ENCODE measurements at regions not wholly inside any gene's neighbourhood (a gene's known extent, or its start where the extent isn't known, plus 50 kb on each side); places are given as distances from the start of the nearest gene placed in this dataset.

- TF ChIP-seq CTCF (conservative IDR thresholded peaks at IDR 0.05 in 1 of 2, IDR thresholded peaks at IDR 0.05 in 1 of 2; ENCODE audit: low read depth in 1 of 2, low read length in 2 of 2): no peak
- TF ChIP-seq EZH2 (IDR thresholded peaks at IDR 0.05; ENCODE audit: low read length, missing control alignments): no peak
- no peaks in the 10 kb centered on the region for H3K36me3 ChIP-seq (ENCODE audit: control insufficient read depth, insufficient read depth, low read length)
- peaks cover 3% of the 10 kb centered on the region for H3K27me3 ChIP-seq (ENCODE audit: control insufficient read depth, insufficient read depth, low read length)
- H3K9ac ChIP-seq (ENCODE audit: insufficient read depth, low read length): no peak overlapping the region
- no peak overlapping the region for H2AFZ ChIP-seq (ENCODE audit: low read length)
- H4K20me1 ChIP-seq (ENCODE audit: control insufficient read depth, extremely low read depth, insufficient read depth, low read length): no peaks in the 10 kb centered on the region
- no peaks in the 10 kb centered on the region for H3K9me3 ChIP-seq (ENCODE audit: control insufficient read depth, insufficient read depth, low read depth, low read length)
- no peak overlapping the region for H3K4me3 ChIP-seq (replicated peaks in 1 of 4; ENCODE audit: control extremely low read depth in 1 of 4, insufficient read depth in 1 of 4, low read depth in 3 of 4, low read length in 4 of 4)
- no peak overlapping the region for H3K4me2 ChIP-seq (ENCODE audit: extremely low read depth, insufficient read depth, low read length)
- H3K4me1 ChIP-seq (ENCODE audit: control insufficient read depth, extremely low read depth, insufficient read depth, low read length): no peaks in the 10 kb centered on the region
- H3K79me2 ChIP-seq (ENCODE audit: control insufficient read depth, insufficient read depth, low read length): no peaks in the 10 kb centered on the region
- H3K27ac ChIP-seq (ENCODE audit: insufficient read depth, low read length): no peak overlapping the region
- no peak for DNase-seq (ENCODE audit: low read depth in 2 of 2)
Measured at GRCh38 chr10:118903251-118903650, 126.3 kb upstream of the NANOS1 start.

- H4K20me1 ChIP-seq (ENCODE audit: control insufficient read depth, extremely low read depth, insufficient read depth, low read length): no peaks in the 10 kb centered on the region
- H3K27ac ChIP-seq (ENCODE audit: insufficient read depth, low read length): no peak overlapping the region
- no peaks in the 10 kb centered on the region for H3K79me2 ChIP-seq (ENCODE audit: control insufficient read depth, insufficient read depth, low read length)
- no peak for DNase-seq (ENCODE audit: low read depth in 2 of 2)
- no peak overlapping the region for H3K4me2 ChIP-seq (ENCODE audit: extremely low read depth, insufficient read depth, low read length)
- H2AFZ ChIP-seq (ENCODE audit: low read length): no peak overlapping the region
- H3K4me1 ChIP-seq (ENCODE audit: control insufficient read depth, extremely low read depth, insufficient read depth, low read length): no peaks in the 10 kb centered on the region
- peaks cover 3% of the 10 kb centered on the region for H3K27me3 ChIP-seq (ENCODE audit: control insufficient read depth, insufficient read depth, low read length)
- no peaks in the 10 kb centered on the region for H3K9me3 ChIP-seq (ENCODE audit: control insufficient read depth, insufficient read depth, low read depth, low read length)
- TF ChIP-seq EZH2 (IDR thresholded peaks at IDR 0.05; ENCODE audit: low read length, missing control alignments) (no peak), CTCF (conservative IDR thresholded peaks at IDR 0.05 in 1 of 2, IDR thresholded peaks at IDR 0.05 in 1 of 2; ENCODE audit: low read depth in 1 of 2, low read length in 2 of 2) (no peak)
- no peak overlapping the region for H3K9ac ChIP-seq (ENCODE audit: insufficient read depth, low read length)
- H3K4me3 ChIP-seq (replicated peaks in 1 of 4; ENCODE audit: control extremely low read depth in 1 of 4, insufficient read depth in 1 of 4, low read depth in 3 of 4, low read length in 4 of 4): no peak overlapping the region
- no peaks in the 10 kb centered on the region for H3K36me3 ChIP-seq (ENCODE audit: control insufficient read depth, insufficient read depth, low read length)
Measured at GRCh38 chr10:118903691-118904090, 125.8 kb upstream of the NANOS1 start.

DNA sequence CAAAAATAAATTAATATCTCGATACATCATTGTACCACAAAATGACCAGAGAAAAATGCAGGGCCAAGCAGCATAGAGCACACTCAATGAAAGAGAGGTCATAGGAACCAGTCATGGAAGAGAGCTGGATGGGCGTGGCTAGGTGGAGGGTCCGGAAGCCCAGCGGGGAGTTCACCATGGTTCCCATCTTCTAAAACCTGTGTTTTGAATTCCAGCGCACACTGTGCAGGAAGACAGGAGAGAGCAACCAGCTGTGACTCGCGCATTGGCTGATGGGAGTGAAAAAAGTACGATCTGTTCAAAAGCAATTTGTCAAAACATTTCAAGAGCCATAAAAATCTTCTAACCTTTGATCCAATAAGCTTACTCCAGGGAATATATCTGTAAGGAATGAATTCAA is 125.2 kb upstream of the NANOS1 start:
- no peak overlapping the region for H3K4me3 ChIP-seq (replicated peaks in 1 of 4; ENCODE audit: control extremely low read depth in 1 of 4, insufficient read depth in 1 of 4, low read depth in 3 of 4, low read length in 4 of 4)
- no peaks in the 10 kb centered on the region for H3K4me1 ChIP-seq (ENCODE audit: control insufficient read depth, extremely low read depth, insufficient read depth, low read length)
- no peak overlapping the region for H3K27ac ChIP-seq (ENCODE audit: insufficient read depth, low read length)
- no peaks in the 10 kb centered on the region for H4K20me1 ChIP-seq (ENCODE audit: control insufficient read depth, extremely low read depth, insufficient read depth, low read length)
- no peaks in the 10 kb centered on the region for H3K79me2 ChIP-seq (ENCODE audit: control insufficient read depth, insufficient read depth, low read length)
- peaks cover 3% of the 10 kb centered on the region for H3K27me3 ChIP-seq (ENCODE audit: control insufficient read depth, insufficient read depth, low read length)
- H2AFZ ChIP-seq (ENCODE audit: low read length): no peak overlapping the region
- H3K9ac ChIP-seq (ENCODE audit: insufficient read depth, low read length): no peak overlapping the region
- no peak overlapping the region for H3K4me2 ChIP-seq (ENCODE audit: extremely low read depth, insufficient read depth, low read length)
- no peak for DNase-seq (ENCODE audit: low read depth in 2 of 2)
- no peak for TF ChIP-seq EZH2 (IDR thresholded peaks at IDR 0.05; ENCODE audit: low read length, missing control alignments)
- TF ChIP-seq CTCF (conservative IDR thresholded peaks at IDR 0.05 in 1 of 2, IDR thresholded peaks at IDR 0.05 in 1 of 2; ENCODE audit: low read depth in 1 of 2, low read length in 2 of 2): no peak
- no peaks in the 10 kb centered on the region for H3K36me3 ChIP-seq (ENCODE audit: control insufficient read depth, insufficient read depth, low read length)
- no peaks in the 10 kb centered on the region for H3K9me3 ChIP-seq (ENCODE audit: control insufficient read depth, insufficient read depth, low read depth, low read length)

Measured in fibroblast of lung (primary cell).